Myocyte (in vitro differentiated cells): ENCODE measurements at regions not wholly inside any gene's neighbourhood (a gene's known extent, or its start where the extent isn't known, plus 50 kb on each side); places are given as distances from the start of the nearest gene placed in this dataset.
"Not testable (repeated sequence)": the region's sequence is repeated elsewhere in the genome, so short reads cannot be mapped to it uniquely, and the experiment has no call there.

Experiments used
- DNase-seq: peaks from one replicate; pipeline ENCODE4 v3.0.0-alpha.2; 2012; ENCODE audit warnings: low read depth

GRCh38 chrX:99117011-99117410 is 1293.1 kb downstream of the PCDH19 start:
- no peak for DNase-seq

- no peak for DNase-seq
Observed at GRCh38 chrX:99095965-99096635, 1314.0 kb downstream of the PCDH19 start.

- no peak for DNase-seq
Observed at GRCh38 chrX:99091459-99091858, 1318.6 kb downstream of the PCDH19 start.

GRCh38 chrX:99078301-99078700 is 1331.8 kb downstream of the PCDH19 start:
- no peak for DNase-seq

- DNase-seq: no peak
Observed at GRCh38 chrX:99077099-99077498, 1333.0 kb downstream of the PCDH19 start.

GRCh38 chrX:99073551-99073950 is 1336.5 kb downstream of the PCDH19 start:
- no peak for DNase-seq

GRCh38 chrX:99051639-99052038 is 1358.4 kb downstream of the PCDH19 start:
- no peak for DNase-seq

- no peak for DNase-seq
Observed at GRCh38 chrX:99033226-99033901, 1376.7 kb downstream of the PCDH19 start.

- no peak for DNase-seq
Observed at GRCh38 chrX:99010957-99011356, 1399.1 kb downstream of the PCDH19 start.

GRCh38 chrX:99001286-99001685 is 1408.8 kb downstream of the PCDH19 start:
- DNase-seq: no peak

- no peak for DNase-seq
Observed at GRCh38 chrX:98962996-98963395, 1447.1 kb downstream of the PCDH19 start.

- no peak for DNase-seq
Observed at GRCh38 chrX:98956014-98956413, 1454.1 kb downstream of the PCDH19 start.

- no peak for DNase-seq
Observed at GRCh38 chrX:98939456-98939855, 1470.6 kb downstream of the PCDH19 start.

GRCh38 chrX:98931216-98931615 is 1478.9 kb downstream of the PCDH19 start:
- DNase-seq: no peak

GRCh38 chrX:98924511-98924910 is 1485.6 kb downstream of the PCDH19 start:
- DNase-seq: no peak

- DNase-seq: no peak
Observed at GRCh38 chrX:98897191-98897590, 1512.9 kb downstream of the PCDH19 start.

GRCh38 chrX:98850639-98851038 is 1559.4 kb downstream of the PCDH19 start:
- not testable (repeated sequence) for DNase-seq
